Body of pancreas (tissue), 4 donors: ENCODE measurements at regions not wholly inside any gene's neighbourhood (a gene's known extent, or its start where the extent isn't known, plus 50 kb on each side); places are given as distances from the start of the nearest gene placed in this dataset.

ENCODE experiments used
- ATAC-seq: fragments of 150-250 bp; one replicate; pipeline ENCODE4 v1.9.1; 2016
- DNase-seq, 4 donors: peaks; one replicate each; pipeline ENCODE4 v3.0.0-alpha.2; 2019
- H3K27ac ChIP-seq, 4 donors: fragments of 200-600 bp; sonication (generic); 1 replicate in 3 of 4; 2 replicates in 1 of 4; pipeline versions ENCODE4 v1.5.1 to v1.6.1; 2016 to 2019; ENCODE audit warnings: mild to moderate bottlenecking in 1 of 4, mixed read lengths in 1 of 4, moderate library complexity in 1 of 4
- H3K27me3 ChIP-seq, 2 donors: fragments of 200-600 bp; sonication (generic); one replicate each; pipeline ENCODE4 v1.6.0; 2016; ENCODE audit warnings: mild to moderate bottlenecking in 1 of 2
- H3K36me3 ChIP-seq, 2 donors: fragments of 200-600 bp; sonication (generic); replicated peaks in 1 of 2; 2 replicates each; pipeline ENCODE4 v1.5.1; 2016; ENCODE audit warnings: low read depth in 2 of 2; ENCODE audit not compliant: insufficient read depth in 1 of 2
- H3K4me1 ChIP-seq: fragments of 200-600 bp; sonication (generic); one replicate; pipeline ENCODE4 v1.6.0; 2016
- H3K4me3 ChIP-seq, 2 donors: fragments of 200-600 bp; sonication (generic); 1 replicate in 1 of 2; 2 replicates in 1 of 2; pipeline ENCODE4 v1.5.1; 2016 to 2019
- H3K9me3 ChIP-seq, 3 donors: fragments of 200-600 bp; sonication (generic); 1 replicate in 2 of 3; 2 replicates in 1 of 3; pipeline ENCODE4 v1.5.1; 2016
- CTCF ChIP-seq, 7 experiments: fragments of 450-650 bp in 4 of 7; fragments of 200-600 bp in 3 of 7; sonication (generic) in 3 of 7; IDR thresholded peaks; one replicate each; pipeline ENCODE4 v1.5.1; 2016 to 2019; ENCODE audit warnings: antibody characterized with exemption in 7 of 7
- POLR2A ChIP-seq, 3 donors: fragments of 450-650 bp; IDR thresholded peaks; one replicate each; pipeline ENCODE4 v1.6.1; 2016; ENCODE audit warnings: antibody characterized with exemption in 3 of 3, mild to moderate bottlenecking in 2 of 3
- WGBS, 2 donors: methylation state at CpG; one replicate each; pipeline ENCODE4 v1.1.5; 2017; 5-methylcytosine and 5-hydroxymethylcytosine counted together
- intact Hi-C: fragments of 100-400 bp; cut with DNase I; formaldehyde crosslinking; loops from one replicate; pipeline ENCODE4 v1.15.1; 2023

GRCh38 chr17:72358465-72358864, 237.6 kb downstream of the SOX9 start:
- TF ChIP-seq CTCF (IDR thresholded peaks at IDR 0.05) (no peak), POLR2A (IDR thresholded peaks at IDR 0.05) (no peak)
- no peaks in the 10 kb centered on the region for H3K36me3 ChIP-seq
- DNase-seq (no peak), ATAC-seq (no peak)
- no peak overlapping the region for H3K27ac ChIP-seq
- no peak overlapping the region for H3K4me3 ChIP-seq
- H3K9me3 ChIP-seq: no peaks in the 10 kb centered on the region
- H3K4me1 ChIP-seq: peaks cover 9% of the 10 kb centered on the region
- no peaks in the 10 kb centered on the region for H3K27me3 ChIP-seq
- intact Hi-C loops: no loop called here

- 92 to 95% methylated on average over 2 of the region's 2 CpGs for WGBS, 2 donors
- no peak overlapping the region for H3K27ac ChIP-seq
- ATAC-seq (no peak), DNase-seq (no peak)
- H3K36me3 ChIP-seq: no peaks in the 10 kb centered on the region
- H3K4me1 ChIP-seq: peaks cover 9% of the 10 kb centered on the region
- no peaks in the 10 kb centered on the region for H3K27me3 ChIP-seq
- intact Hi-C loops: no loop called here
- H3K4me3 ChIP-seq: no peak overlapping the region
- no peaks in the 10 kb centered on the region for H3K9me3 ChIP-seq
- TF ChIP-seq CTCF (IDR thresholded peaks at IDR 0.05) (no peak), POLR2A (IDR thresholded peaks at IDR 0.05) (no peak)
Measured at GRCh38 chr17:72359274-72359673, 238.5 kb downstream of the SOX9 start.

GRCh38 chr17:72359811-72360210, 239.0 kb downstream of the SOX9 start:
- peaks cover 9% of the 10 kb centered on the region for H3K4me1 ChIP-seq
- no peaks in the 10 kb centered on the region for H3K9me3 ChIP-seq
- H3K36me3 ChIP-seq: no peaks in the 10 kb centered on the region
- H3K27me3 ChIP-seq: no peaks in the 10 kb centered on the region
- H3K4me3 ChIP-seq: no peak overlapping the region
- intact Hi-C loops: no loop called here
- 85 to 89% methylated on average over 5 of the region's 5 CpGs for WGBS, 2 donors
- no peak for ATAC-seq
- no peak for TF ChIP-seq CTCF (IDR thresholded peaks at IDR 0.05)
- TF ChIP-seq POLR2A (IDR thresholded peaks at IDR 0.05): no peak
- no peak for DNase-seq
- H3K27ac ChIP-seq: no peak overlapping the region

- 21 to 31% methylated on average over 6 of the region's 6 CpGs for WGBS, 2 donors
- no peak for DNase-seq
- intact Hi-C loops: no loop called here
- no peaks in the 10 kb centered on the region for H3K9me3 ChIP-seq
- no peak for TF ChIP-seq POLR2A (IDR thresholded peaks at IDR 0.05)
- no peak for TF ChIP-seq CTCF (IDR thresholded peaks at IDR 0.05)
- ATAC-seq: no peak
- H3K4me3 ChIP-seq: no peak overlapping the region
- no peak overlapping the region for H3K27ac ChIP-seq
- peaks cover 9% of the 10 kb centered on the region for H3K4me1 ChIP-seq
- no peaks in the 10 kb centered on the region for H3K36me3 ChIP-seq
- H3K27me3 ChIP-seq: no peaks in the 10 kb centered on the region
Measured at GRCh38 chr17:72360386-72360940, 239.6 kb downstream of the SOX9 start.

- Histone ChIP-seq H3K4me3 (no peak overlapping the region), H3K36me3 (no peaks in the 10 kb centered on the region), H3K9me3 (no peaks in the 10 kb centered on the region), H3K27ac (no peak overlapping the region), H3K27me3 (no peaks in the 10 kb centered on the region), H3K4me1 (peaks cover 9% of the 10 kb centered on the region)
- 84 to 96% methylated on average over 6 of the region's 6 CpGs for WGBS, 2 donors
- ATAC-seq: no peak
- no peak for DNase-seq
- intact Hi-C loops: no loop called here
- TF ChIP-seq CTCF (IDR thresholded peaks at IDR 0.05) (no peak), POLR2A (IDR thresholded peaks at IDR 0.05) (no peak)
Measured at GRCh38 chr17:72361892-72362291, 241.1 kb downstream of the SOX9 start.
